ENCODE measurements at regions not wholly inside any gene's neighbourhood (a gene's known extent, or its start where the extent isn't known, plus 50 kb on each side); places are given as distances from the start of the nearest gene placed in this dataset.

GRCh38 chr9:33684831-33685230, 110.5 kb upstream of the PRSS3 start:
- intact Hi-C loops (cut with DNase I; ENCODE audit: low total_unique reads) = no loop called here
- peaks cover 0 to 26% (median 0%) of the 10 kb centered on the region in 7 donors for H3K27me3 ChIP-seq (replicated peaks in 1 of 7)
- peaks cover 0 to 5% (median 0%) of the 10 kb centered on the region in 6 donors for H3K4me1 ChIP-seq
- H3K9me3 ChIP-seq = no peaks in the 10 kb centered on the region
- no peaks in the 10 kb centered on the region for H3K36me3 ChIP-seq
- no peak overlapping the region for H3K4me3 ChIP-seq
- TF ChIP-seq, protein P1, sequence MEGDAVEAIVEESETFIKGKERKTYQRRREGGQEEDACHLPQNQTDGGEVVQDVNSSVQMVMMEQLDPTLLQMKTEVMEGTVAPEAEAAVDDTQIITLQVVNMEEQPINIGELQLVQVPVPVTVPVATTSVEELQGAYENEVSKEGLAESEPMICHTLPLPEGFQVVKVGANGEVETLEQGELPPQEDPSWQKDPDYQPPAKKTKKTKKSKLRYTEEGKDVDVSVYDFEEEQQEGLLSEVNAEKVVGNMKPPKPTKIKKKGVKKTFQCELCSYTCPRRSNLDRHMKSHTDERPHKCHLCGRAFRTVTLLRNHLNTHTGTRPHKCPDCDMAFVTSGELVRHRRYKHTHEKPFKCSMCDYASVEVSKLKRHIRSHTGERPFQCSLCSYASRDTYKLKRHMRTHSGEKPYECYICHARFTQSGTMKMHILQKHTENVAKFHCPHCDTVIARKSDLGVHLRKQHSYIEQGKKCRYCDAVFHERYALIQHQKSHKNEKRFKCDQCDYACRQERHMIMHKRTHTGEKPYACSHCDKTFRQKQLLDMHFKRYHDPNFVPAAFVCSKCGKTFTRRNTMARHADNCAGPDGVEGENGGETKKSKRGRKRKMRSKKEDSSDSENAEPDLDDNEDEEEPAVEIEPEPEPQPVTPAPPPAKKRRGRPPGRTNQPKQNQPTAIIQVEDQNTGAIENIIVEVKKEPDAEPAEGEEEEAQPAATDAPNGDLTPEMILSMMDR (IDR thresholded peaks at IDR 0.05 in 8 of 11, conservative IDR thresholded peaks at IDR 0.05 in 3 of 11) = no peak
- TF ChIP-seq POLR2A (IDR thresholded peaks at IDR 0.05) (no peak), POLR2AphosphoS5 (IDR thresholded peaks at IDR 0.05) (no peak)
- no peak overlapping the region for H3K27ac ChIP-seq
- no peak for DNase-seq

DNA sequence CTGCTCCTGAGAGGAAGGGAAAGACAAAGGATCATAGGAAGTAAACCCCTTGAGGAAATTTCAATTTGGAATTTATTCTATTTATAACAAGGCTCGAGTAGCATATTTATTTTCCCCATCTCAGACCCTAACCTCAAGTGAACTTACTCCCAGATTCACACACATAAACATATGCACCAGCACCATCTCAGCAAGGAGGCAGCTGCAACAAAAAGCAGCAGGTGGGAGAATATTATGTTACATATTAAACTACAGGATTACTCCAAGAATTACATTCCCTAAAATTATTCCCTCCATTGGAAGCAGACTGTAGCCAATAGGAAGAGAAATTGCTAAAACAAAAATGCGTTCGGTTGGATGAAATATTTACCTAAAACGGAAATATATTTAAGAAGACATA, 108.4 kb upstream of the PRSS3 start:
- Histone ChIP-seq H3K27ac (no peak overlapping the region), H3K36me3 (no peaks in the 10 kb centered on the region), H3K27me3 (replicated peaks in 1 of 7) (peaks cover 0 to 8% (median 0%) of the 10 kb centered on the region in 7 donors), H3K9me3 (no peaks in the 10 kb centered on the region), H3K4me1 (peaks cover 0 to 5% (median 0%) of the 10 kb centered on the region in 6 donors), H3K4me3 (no peak overlapping the region)
- no peak for DNase-seq
- TF ChIP-seq POLR2AphosphoS5 (IDR thresholded peaks at IDR 0.05) (no peak), POLR2A (IDR thresholded peaks at IDR 0.05) (no peak)
- TF ChIP-seq, protein P1 (IDR thresholded peaks at IDR 0.05 in 8 of 11, conservative IDR thresholded peaks at IDR 0.05 in 3 of 11) = no peak
- intact Hi-C loops (cut with DNase I; ENCODE audit: low total_unique reads) = no loop called here
- 72 to 85% (median 84%) methylated on average over 4 of the region's 4 CpGs for WGBS, 5 donors

- no peaks in the 10 kb centered on the region for H3K36me3 ChIP-seq
- no peak overlapping the region for H3K4me3 ChIP-seq
- H3K27ac ChIP-seq = no peak overlapping the region
- H3K27me3 ChIP-seq (replicated peaks in 1 of 7) = peaks cover 0 to 4% (median 0%) of the 10 kb centered on the region in 7 donors
- DNase-seq = no peak
- H3K9me3 ChIP-seq = no peaks in the 10 kb centered on the region
- peaks cover 0 to 5% (median 0%) of the 10 kb centered on the region in 6 donors for H3K4me1 ChIP-seq
- TF ChIP-seq POLR2AphosphoS5 (IDR thresholded peaks at IDR 0.05) = no peak
- TF ChIP-seq POLR2A (IDR thresholded peaks at IDR 0.05) = no peak
- TF ChIP-seq, protein P1 (IDR thresholded peaks at IDR 0.05 in 8 of 11, conservative IDR thresholded peaks at IDR 0.05 in 3 of 11) = no peak
- 3 to 6% (median 4%) methylated on average over 2 of the region's 2 CpGs for WGBS, 5 donors
- intact Hi-C loops (cut with DNase I; ENCODE audit: low total_unique reads) = no loop called here
Measured at GRCh38 chr9:33687779-33688178, 107.6 kb upstream of the PRSS3 start.

DNA sequence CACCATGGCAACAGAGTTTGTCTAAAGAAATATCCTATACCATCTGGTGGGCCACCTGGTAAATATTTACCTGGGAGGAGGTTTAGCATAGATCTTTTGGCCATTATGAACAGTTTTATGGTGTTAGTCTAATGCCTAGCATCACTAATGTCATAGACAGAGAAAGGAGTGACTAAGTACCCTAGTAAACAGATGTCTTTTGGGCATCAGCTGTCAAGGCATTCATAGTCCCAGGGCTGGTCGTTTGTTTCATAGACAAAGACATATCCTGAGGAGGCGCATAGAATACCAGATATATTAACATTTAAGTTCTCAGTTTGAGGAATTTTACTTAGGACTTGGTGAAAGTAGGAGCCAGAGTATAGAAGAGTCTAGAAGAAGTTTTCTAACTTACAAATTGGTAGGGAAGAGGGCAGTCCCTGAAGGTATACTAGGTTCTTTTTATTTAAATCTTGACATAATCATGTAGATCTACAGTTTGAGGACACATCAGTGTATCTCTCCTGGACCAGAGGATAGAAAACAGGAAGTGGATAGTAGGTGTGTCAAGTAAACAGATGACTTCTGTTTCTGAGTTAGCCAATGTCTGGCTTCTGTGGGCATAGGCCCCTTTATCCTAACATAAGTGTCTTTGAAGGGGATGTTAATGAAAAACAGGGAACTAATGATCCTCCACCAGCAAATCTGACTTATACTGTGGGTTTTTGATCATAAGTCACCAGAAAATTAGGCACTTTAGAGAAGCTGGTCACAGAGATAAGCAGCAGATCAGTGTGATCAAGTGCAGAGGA, 105.0 kb upstream of the PRSS3 start:
- 66 to 79% (median 72%) methylated on average over 2 of the region's 2 CpGs for WGBS, 5 donors
- TF ChIP-seq POLR2A (IDR thresholded peaks at IDR 0.05) = no peak
- Histone ChIP-seq H3K9me3 (no peaks in the 10 kb centered on the region), H3K27me3 (replicated peaks in 1 of 7) (peaks cover 0 to 16% (median 0%) of the 10 kb centered on the region in 7 donors), H3K27ac (no peak overlapping the region), H3K36me3 (no peaks in the 10 kb centered on the region), H3K4me3 (no peak overlapping the region), H3K4me1 (peaks cover 0 to 5% (median 0%) of the 10 kb centered on the region in 6 donors)
- intact Hi-C loops (cut with DNase I; ENCODE audit: low total_unique reads) = no loop called here
- DNase-seq = no peak
